ENCODE measurements at regions not wholly inside any gene's neighbourhood (a gene's known extent, or its start where the extent isn't known, plus 50 kb on each side); places are given as distances from the start of the nearest gene placed in this dataset.

DNA sequence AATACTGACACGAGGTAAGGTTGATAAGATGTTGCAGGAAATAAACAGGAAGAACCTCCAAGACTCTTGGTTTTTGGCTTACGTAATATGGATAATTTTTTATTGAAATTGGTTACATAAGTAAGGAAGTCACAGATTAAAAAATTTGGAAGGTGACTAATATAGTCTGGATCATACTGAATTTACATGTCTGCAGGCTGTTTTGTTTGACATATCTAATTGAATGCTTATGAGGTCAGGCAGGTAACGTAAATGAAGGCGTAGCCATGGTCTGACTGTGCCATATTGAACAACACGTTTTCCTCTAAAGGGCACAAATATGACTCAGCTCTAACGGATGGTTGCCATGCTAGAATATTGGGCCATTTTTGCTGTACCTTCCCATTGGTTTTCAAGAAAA is 648.1 kb upstream of the NOVA1 start (continued):
- no peak for TF ChIP-seq ZNF394 (tag by site-specific recombination; IDR thresholded peaks at IDR 0.05; ENCODE audit: borderline replicate concordance)
- no peak for TF ChIP-seq ZNF354C (tag by site-specific recombination; IDR thresholded peaks at IDR 0.05; ENCODE audit: borderline replicate concordance, low read depth)
- no peak for TF ChIP-seq WT1 (tag by site-specific recombination; IDR thresholded peaks at IDR 0.05)
- TF ChIP-seq ZSCAN16 (tag by site-specific recombination; IDR thresholded peaks at IDR 0.05): no peak
- TF ChIP-seq ZNF660 (tag by site-specific recombination; IDR thresholded peaks at IDR 0.05): no peak

DNA sequence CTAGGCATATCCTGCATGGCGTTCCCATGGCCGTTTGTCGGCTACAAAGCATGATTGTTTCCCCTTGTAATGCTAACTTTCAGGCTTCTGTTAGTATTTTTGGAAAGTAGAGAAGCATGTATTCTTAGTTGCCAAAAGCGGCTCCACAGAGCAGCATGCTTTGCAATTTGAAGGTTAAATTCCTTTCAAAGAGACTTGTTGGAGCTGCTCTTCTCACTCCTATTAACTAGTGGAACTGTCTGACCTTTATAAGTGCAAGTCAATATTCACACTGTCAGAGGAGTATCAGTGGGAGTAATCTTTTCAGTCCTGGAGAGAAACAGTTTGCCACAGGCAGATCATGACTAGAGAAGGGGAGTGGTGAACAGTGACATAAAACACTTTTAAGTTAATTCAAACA is 656.1 kb upstream of the NOVA1 start:
- Histone ChIP-seq H3K27ac (ENCODE audit: extremely low read depth, low read depth, low read length) (no peak overlapping the region), H3K4me1 (ENCODE audit: control insufficient read depth, insufficient read depth, low read length) (no peaks in the 10 kb centered on the region), H3K36me3 (ENCODE audit: control insufficient read depth in 2 of 2, insufficient read depth in 1 of 2, low read length in 2 of 2) (no peaks in the 10 kb centered on the region), H3K4me3 (ENCODE audit: low read depth, low read length) (no peak overlapping the region), H3K9me3 (ENCODE audit: control insufficient read depth, insufficient read depth, low read depth, low read length) (no peaks in the 10 kb centered on the region; the same call in 1 of the 2 replicates)
- POLR2A ChIA-PET: no interaction called here
- TF ChIP-seq EGR2 (tag by site-specific recombination; IDR thresholded peaks at IDR 0.05; ENCODE audit: low read depth) (no peak), HOXA7 (CRISPR knock-in tag; IDR thresholded peaks at IDR 0.05; ENCODE audit: borderline replicate concordance) (no peak), ZNF777 (tag by site-specific recombination; IDR thresholded peaks at IDR 0.05; ENCODE audit: borderline replicate concordance) (no peak), ZNF394 (tag by site-specific recombination; IDR thresholded peaks at IDR 0.05; ENCODE audit: borderline replicate concordance) (no peak), ZNF133 (tag by site-specific recombination; IDR thresholded peaks at IDR 0.05) (no peak), PRDM1 (tag by site-specific recombination; IDR thresholded peaks at IDR 0.05) (no peak), MEIS1 (CRISPR knock-in tag; IDR thresholded peaks at IDR 0.05; ENCODE audit: borderline replicate concordance) (no peak), ZNF621 (tag by site-specific recombination; IDR thresholded peaks at IDR 0.05) (no peak), ZBTB20 (tag by site-specific recombination; IDR thresholded peaks at IDR 0.05) (no peak), ZSCAN16 (tag by site-specific recombination; IDR thresholded peaks at IDR 0.05) (no peak)
- TF ChIP-seq, protein P1, sequence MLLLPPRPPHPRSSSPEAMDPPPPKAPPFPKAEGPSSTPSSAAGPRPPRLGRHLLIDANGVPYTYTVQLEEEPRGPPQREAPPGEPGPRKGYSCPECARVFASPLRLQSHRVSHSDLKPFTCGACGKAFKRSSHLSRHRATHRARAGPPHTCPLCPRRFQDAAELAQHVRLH (tag by site-specific recombination; IDR thresholded peaks at IDR 0.05): no peak
- TF ChIP-seq, protein P2, sequence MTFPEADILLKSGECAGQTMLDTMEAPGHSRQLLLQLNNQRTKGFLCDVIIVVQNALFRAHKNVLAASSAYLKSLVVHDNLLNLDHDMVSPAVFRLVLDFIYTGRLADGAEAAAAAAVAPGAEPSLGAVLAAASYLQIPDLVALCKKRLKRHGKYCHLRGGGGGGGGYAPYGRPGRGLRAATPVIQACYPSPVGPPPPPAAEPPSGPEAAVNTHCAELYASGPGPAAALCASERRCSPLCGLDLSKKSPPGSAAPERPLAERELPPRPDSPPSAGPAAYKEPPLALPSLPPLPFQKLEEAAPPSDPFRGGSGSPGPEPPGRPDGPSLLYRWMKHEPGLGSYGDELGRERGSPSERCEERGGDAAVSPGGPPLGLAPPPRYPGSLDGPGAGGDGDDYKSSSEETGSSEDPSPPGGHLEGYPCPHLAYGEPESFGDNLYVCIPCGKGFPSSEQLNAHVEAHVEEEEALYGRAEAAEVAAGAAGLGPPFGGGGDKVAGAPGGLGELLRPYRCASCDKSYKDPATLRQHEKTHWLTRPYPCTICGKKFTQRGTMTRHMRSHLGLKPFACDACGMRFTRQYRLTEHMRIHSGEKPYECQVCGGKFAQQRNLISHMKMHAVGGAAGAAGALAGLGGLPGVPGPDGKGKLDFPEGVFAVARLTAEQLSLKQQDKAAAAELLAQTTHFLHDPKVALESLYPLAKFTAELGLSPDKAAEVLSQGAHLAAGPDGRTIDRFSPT (tag by site-specific recombination; IDR thresholded peaks at IDR 0.05): no peak
- CTCF ChIA-PET: no interaction called here

DNA sequence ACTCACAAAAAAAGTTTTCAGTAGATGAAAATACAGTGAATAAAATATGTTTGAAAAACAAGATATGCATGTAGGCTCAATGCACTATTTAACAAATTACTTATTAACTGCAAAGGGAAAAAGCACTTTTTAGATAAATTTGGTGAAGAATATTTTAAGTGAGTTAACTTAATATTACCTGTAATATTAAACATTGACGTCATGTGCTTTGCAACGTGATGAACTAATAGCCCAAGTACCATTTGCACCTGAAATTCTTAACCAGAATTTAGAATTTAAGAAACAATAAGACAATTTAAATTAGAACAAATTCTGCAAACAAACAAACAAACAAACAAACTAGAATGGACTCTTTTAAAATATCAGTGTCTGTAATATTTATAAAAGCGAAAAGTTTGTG is 659.0 kb upstream of the NOVA1 start:
- H3K36me3 ChIP-seq (ENCODE audit: control insufficient read depth in 2 of 2, insufficient read depth in 1 of 2, low read length in 2 of 2): no peaks in the 10 kb centered on the region
- H3K27ac ChIP-seq (ENCODE audit: extremely low read depth, low read depth, low read length): no peak overlapping the region
- H3K4me1 ChIP-seq (ENCODE audit: control insufficient read depth, insufficient read depth, low read length): no peaks in the 10 kb centered on the region
- ChIA-PET CTCF (no interaction called here), POLR2A (no interaction called here)
- no peak overlapping the region for H3K4me3 ChIP-seq (ENCODE audit: low read depth, low read length)
- no peaks in the 10 kb centered on the region; the same call in 1 of the 2 replicates for H3K9me3 ChIP-seq (ENCODE audit: control insufficient read depth, insufficient read depth, low read depth, low read length)
- TF ChIP-seq SETDB1 (IDR thresholded peaks at IDR 0.05; ENCODE audit: insufficient read length, low read length) (no peak), ZNF76 (tag by site-specific recombination; IDR thresholded peaks at IDR 0.05; ENCODE audit: borderline replicate concordance, low read depth) (no peak), OSR2 (tag by site-specific recombination; IDR thresholded peaks at IDR 0.05) (no peak), ZNF423 (tag by site-specific recombination; IDR thresholded peaks at IDR 0.05) (no peak), REPIN1 (tag by site-specific recombination; IDR thresholded peaks at IDR 0.05; ENCODE audit: low read depth) (no peak), ZNF248 (tag by site-specific recombination; IDR thresholded peaks at IDR 0.05) (no peak), ZNF341 (tag by site-specific recombination; IDR thresholded peaks at IDR 0.05; ENCODE audit: low read depth) (no peak), ZNF843 (tag by site-specific recombination; IDR thresholded peaks at IDR 0.05) (no peak)
- TF ChIP-seq, protein P3, sequence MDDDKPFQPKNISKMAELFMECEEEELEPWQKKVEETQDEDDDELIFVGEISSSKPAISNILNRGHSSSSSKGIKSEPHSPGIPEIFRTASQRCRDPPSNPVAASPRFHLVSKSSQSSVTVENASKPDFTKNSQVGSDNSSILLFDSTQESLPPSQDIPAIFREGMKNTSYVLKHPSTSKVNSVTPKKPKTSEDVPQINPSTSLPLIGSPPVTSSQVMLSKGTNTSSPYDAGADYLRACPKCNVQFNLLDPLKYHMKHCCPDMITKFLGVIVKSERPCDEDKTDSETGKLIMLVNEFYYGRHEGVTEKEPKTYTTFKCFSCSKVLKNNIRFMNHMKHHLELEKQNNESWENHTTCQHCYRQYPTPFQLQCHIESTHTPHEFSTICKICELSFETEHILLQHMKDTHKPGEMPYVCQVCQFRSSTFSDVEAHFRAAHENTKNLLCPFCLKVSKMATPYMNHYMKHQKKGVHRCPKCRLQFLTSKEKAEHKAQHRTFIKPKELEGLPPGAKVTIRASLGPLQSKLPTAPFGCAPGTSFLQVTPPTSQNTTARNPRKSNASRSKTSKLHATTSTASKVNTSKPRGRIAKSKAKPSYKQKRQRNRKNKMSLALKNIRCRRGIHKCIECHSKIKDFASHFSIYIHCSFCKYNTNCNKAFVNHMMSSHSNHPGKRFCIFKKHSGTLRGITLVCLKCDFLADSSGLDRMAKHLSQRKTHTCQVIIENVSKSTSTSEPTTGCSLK (tag by site-specific recombination; IDR thresholded peaks at IDR 0.05): no peak
- TF ChIP-seq, protein P4, sequence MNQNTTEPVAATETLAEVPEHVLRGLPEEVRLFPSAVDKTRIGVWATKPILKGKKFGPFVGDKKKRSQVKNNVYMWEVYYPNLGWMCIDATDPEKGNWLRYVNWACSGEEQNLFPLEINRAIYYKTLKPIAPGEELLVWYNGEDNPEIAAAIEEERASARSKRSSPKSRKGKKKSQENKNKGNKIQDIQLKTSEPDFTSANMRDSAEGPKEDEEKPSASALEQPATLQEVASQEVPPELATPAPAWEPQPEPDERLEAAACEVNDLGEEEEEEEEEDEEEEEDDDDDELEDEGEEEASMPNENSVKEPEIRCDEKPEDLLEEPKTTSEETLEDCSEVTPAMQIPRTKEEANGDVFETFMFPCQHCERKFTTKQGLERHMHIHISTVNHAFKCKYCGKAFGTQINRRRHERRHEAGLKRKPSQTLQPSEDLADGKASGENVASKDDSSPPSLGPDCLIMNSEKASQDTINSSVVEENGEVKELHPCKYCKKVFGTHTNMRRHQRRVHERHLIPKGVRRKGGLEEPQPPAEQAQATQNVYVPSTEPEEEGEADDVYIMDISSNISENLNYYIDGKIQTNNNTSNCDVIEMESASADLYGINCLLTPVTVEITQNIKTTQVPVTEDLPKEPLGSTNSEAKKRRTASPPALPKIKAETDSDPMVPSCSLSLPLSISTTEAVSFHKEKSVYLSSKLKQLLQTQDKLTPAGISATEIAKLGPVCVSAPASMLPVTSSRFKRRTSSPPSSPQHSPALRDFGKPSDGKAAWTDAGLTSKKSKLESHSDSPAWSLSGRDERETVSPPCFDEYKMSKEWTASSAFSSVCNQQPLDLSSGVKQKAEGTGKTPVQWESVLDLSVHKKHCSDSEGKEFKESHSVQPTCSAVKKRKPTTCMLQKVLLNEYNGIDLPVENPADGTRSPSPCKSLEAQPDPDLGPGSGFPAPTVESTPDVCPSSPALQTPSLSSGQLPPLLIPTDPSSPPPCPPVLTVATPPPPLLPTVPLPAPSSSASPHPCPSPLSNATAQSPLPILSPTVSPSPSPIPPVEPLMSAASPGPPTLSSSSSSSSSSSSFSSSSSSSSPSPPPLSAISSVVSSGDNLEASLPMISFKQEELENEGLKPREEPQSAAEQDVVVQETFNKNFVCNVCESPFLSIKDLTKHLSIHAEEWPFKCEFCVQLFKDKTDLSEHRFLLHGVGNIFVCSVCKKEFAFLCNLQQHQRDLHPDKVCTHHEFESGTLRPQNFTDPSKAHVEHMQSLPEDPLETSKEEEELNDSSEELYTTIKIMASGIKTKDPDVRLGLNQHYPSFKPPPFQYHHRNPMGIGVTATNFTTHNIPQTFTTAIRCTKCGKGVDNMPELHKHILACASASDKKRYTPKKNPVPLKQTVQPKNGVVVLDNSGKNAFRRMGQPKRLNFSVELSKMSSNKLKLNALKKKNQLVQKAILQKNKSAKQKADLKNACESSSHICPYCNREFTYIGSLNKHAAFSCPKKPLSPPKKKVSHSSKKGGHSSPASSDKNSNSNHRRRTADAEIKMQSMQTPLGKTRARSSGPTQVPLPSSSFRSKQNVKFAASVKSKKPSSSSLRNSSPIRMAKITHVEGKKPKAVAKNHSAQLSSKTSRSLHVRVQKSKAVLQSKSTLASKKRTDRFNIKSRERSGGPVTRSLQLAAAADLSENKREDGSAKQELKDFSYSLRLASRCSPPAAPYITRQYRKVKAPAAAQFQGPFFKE (tag by site-specific recombination; IDR thresholded peaks at IDR 0.05; ENCODE audit: borderline replicate concordance): no peak

Data from HEK293 (cell line).